ENCODE measurements at regions not wholly inside any gene's neighbourhood (a gene's known extent, or its start where the extent isn't known, plus 50 kb on each side); places are given as distances from the start of the nearest gene placed in this dataset.
A peak's percentile ranks its signal among the peaks of the same experiment; 100 is the strongest.

GRCh38 chr5:12467799-12468198 is 563.6 kb upstream of the CTNND2 start:
- DNase-seq = no peak

GRCh38 chr5:12460493-12461261 is 556.4 kb upstream of the CTNND2 start:
- DNase-seq = no peak

- DNase-seq = no peak
Measured at GRCh38 chr5:12459326-12459725, 555.1 kb upstream of the CTNND2 start.

- no peak for DNase-seq
Measured at GRCh38 chr5:12419075-12419474, 514.8 kb upstream of the CTNND2 start.

- no peak for DNase-seq
Measured at GRCh38 chr5:12413585-12413984, 509.3 kb upstream of the CTNND2 start.

- no peak for DNase-seq
Measured at GRCh38 chr5:12413075-12413474, 508.8 kb upstream of the CTNND2 start.

- peak; percentile 13 for DNase-seq
Measured at GRCh38 chr5:12399868-12400267, 495.6 kb upstream of the CTNND2 start.

GRCh38 chr5:12392246-12392645 is 488.0 kb upstream of the CTNND2 start:
- no peak for DNase-seq

GRCh38 chr5:12385095-12385494 is 480.8 kb upstream of the CTNND2 start:
- no peak for DNase-seq

GRCh38 chr5:12384005-12384404 is 479.8 kb upstream of the CTNND2 start:
- DNase-seq = no peak

- DNase-seq = no peak
Measured at GRCh38 chr5:12367973-12368372, 463.7 kb upstream of the CTNND2 start.

- no peak for DNase-seq
Measured at GRCh38 chr5:12360218-12360617, 456.0 kb upstream of the CTNND2 start.

- no peak for DNase-seq
Measured at GRCh38 chr5:12358371-12359090, 454.3 kb upstream of the CTNND2 start.

GRCh38 chr5:12357626-12358025 is 453.4 kb upstream of the CTNND2 start:
- DNase-seq = no peak

GRCh38 chr5:12354686-12355085 is 450.4 kb upstream of the CTNND2 start:
- no peak for DNase-seq

- DNase-seq = no peak
Measured at GRCh38 chr5:12343558-12343957, 439.3 kb upstream of the CTNND2 start.

- DNase-seq = no peak
Measured at GRCh38 chr5:12335938-12336337, 431.7 kb upstream of the CTNND2 start.

GRCh38 chr5:12332480-12332879 is 428.2 kb upstream of the CTNND2 start:
- no peak for DNase-seq

GRCh38 chr5:12330993-12331588 is 426.8 kb upstream of the CTNND2 start:
- no peak for DNase-seq

- DNase-seq = peak; percentile 64
Measured at GRCh38 chr5:12330381-12330780, 426.1 kb upstream of the CTNND2 start.

GRCh38 chr5:12323637-12324229 is 419.5 kb upstream of the CTNND2 start:
- DNase-seq = peak; percentile 93

GRCh38 chr5:12322042-12322441 is 417.8 kb upstream of the CTNND2 start:
- DNase-seq = no peak

- DNase-seq = no peak
Measured at GRCh38 chr5:12320331-12320730, 416.1 kb upstream of the CTNND2 start.

GRCh38 chr5:12316812-12317211 is 412.6 kb upstream of the CTNND2 start:
- DNase-seq = no peak
